NCI-H2227 (cell line): ENCODE measurements at regions not wholly inside any gene's neighbourhood (a gene's known extent, or its start where the extent isn't known, plus 50 kb on each side); places are given as distances from the start of the nearest gene placed in this dataset.
"Not testable (repeated sequence)": the region's sequence is repeated elsewhere in the genome, so short reads cannot be mapped to it uniquely, and the experiment has no call there.

Experiments
- DNase-seq: peaks from one replicate; lab custom pipeline; 2025; ENCODE audit not compliant: unreplicated experiment; lab: John Stamatoyannopoulos, UW

DNA sequence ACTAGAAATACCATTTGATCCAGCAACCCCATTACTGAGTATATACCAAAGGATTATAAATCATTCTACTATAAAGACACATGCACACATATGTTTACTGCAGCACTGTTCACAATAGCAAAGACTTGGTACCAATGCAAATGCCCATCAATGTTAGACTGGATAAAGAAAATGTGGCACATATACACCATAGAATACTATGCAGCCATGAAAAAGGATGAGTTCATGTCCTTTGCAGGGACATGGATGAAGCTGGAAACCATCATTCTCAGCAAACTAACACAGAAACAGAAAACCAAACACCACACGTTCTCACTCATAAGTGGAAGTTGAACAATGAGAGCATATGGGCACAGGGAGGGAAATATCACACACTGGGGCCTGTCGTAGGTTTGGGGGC, 106.0 kb downstream of the SPATA18 start:
- DNase-seq = not testable (repeated sequence)

GRCh38 chr4:52157641-52158316, 106.7 kb downstream of the SPATA18 start:
- no peak for DNase-seq

DNA sequence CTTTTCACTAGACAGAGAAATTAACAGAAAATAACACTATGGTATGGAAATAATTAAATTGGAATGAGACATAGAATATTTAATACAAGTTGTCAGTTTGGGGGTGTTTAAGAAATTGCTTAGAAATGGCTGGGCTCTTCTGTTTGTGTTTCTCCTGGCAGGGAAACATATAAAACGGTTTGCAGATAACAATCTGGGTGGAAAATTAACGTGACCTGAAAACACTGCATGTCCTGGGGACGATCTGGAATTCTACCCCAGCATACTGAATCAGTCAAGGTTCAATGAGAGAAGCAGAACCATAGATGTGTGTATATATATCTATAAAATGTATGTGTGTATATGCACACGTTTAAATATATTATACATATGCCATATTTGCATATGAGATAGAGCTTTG, 109.8 kb downstream of the SPATA18 start:
- no peak for DNase-seq

DNA sequence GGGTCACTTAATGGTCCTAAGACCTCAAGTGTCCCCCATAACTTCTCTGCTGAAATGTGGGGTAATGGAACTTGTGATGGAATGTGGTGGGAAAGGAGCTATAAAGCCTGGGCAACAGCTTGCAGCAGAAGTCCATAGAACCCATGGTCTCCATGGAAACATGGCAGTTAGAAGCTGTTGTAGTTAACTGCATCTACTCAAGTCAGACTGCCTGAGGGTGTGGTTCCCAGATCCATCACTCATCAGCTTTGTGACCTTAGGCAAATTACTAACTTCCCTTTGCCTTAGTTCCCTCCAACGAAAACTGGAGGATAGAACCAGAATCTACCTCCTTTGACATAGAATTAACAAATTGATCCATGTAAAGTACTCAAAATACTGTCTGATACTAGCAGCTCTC, 113.0 kb downstream of the SPATA18 start:
- no peak for DNase-seq

- DNase-seq = no peak
Measured at GRCh38 chr4:52172166-52172565, 121.1 kb downstream of the SPATA18 start.

DNA sequence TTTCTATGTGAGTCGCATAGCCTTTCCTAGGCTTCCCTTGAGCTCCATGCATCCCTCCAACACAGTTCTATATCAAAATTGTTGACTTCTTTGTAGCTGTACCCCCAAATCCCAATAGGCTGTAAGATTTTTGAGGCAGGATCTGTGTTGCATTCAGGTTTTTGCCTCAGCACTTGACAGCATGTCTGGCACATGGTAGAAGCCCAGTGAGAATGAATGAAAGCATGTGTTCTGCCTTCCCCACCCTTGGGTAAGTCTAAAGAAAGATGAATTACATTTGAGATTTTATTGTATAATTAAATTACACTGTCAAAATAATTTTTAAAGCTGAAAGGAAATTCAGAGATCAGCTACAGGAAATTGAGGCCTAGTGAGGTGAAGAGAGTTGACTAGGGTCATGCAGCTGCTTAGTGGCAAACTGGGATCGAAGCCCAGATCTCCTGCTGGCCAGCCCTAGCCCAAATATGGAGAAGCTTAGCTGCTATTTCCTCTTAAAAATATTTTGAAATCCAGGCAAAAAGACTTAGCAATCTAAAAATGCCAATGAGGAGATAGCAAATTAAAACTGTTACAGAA, 122.5 kb downstream of the SPATA18 start:
- DNase-seq = no peak

DNA sequence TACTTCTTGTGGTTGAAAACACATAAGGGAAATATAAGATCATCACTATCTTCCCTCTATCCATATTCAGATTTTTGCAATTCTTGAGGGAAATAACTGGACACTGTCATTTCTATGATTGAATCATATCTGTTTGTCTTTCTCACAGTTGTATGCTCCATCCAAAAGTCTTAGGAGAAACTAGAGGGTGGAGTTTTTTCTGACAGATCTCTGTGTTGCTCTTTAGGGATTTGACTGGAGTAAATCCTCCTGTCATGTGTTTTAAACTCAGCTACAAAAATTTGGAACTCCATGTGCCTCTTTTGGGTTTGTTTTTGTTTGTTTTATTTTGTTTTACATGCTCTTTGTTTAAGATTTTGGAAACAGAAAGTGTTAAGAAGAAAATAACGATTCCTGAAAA, 136.5 kb downstream of the SPATA18 start:
- DNase-seq = no peak

- DNase-seq = no peak
Measured at GRCh38 chr4:52192001-52192400, 140.9 kb downstream of the SPATA18 start.

DNA sequence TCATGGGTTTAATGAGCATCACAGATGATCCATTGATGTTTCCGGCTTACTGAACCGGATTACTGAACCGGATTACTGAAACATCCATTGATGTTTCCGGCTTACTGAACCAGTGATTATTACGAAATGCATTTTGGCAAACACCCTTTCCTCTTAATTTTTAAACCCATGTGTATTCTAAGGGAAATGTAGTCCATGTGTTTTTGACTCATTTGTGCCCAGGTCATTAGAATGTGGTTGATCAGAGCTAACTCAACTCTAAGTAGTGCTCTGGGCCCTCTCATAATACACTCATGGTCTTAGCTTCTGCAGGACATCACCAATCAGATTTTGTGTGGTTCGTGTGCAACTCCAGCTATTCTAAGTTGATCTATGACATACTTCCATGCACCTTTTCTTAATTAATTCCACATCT, 141.6 kb downstream of the SPATA18 start:
- DNase-seq = no peak

- no peak for DNase-seq
Measured at GRCh38 chr4:52195869-52196268, 144.8 kb downstream of the SPATA18 start.

- DNase-seq = no peak
Measured at GRCh38 chr4:52196606-52197130, 145.6 kb downstream of the SPATA18 start.

DNA sequence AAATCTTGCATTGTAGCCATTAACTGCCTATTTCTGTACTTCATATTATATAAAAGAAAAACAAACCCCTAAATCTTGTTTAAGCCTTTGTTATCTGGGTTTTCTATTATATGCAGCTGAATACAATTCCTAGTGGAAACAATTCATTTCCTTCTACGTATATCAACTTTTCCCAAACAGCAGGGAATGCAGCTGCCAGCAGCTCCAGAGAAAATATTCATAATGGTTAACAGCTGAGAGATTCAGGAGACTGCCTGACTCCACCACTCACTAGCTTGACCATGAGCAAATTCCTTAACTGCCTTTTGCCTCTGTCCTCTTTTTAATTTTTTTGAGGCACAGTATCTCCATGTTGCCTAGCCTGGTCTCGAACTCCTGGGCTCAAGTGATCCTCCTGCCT, 146.2 kb downstream of the SPATA18 start:
- DNase-seq = no peak

DNA sequence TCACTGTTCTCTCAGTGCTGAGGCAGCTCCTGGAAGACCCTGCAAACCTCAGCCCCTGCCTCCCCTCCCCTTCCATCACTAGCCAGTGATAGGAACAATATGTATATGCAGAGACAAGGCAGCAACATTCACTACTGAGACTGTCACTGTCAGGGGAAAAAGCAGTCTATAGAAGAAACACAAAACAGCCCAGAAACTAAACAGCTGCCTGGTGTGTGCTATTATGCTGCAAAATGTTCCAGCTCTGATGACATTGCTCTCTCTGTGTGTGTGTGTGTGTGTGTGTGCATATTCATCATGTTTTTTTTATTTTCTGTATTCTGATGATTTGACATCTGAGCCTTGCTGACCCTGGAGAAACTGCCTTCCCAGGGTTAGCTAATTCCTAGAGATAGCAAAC, 147.2 kb downstream of the SPATA18 start:
- no peak for DNase-seq

- no peak for DNase-seq
Measured at GRCh38 chr4:52199574-52200338, 148.7 kb downstream of the SPATA18 start.

DNA sequence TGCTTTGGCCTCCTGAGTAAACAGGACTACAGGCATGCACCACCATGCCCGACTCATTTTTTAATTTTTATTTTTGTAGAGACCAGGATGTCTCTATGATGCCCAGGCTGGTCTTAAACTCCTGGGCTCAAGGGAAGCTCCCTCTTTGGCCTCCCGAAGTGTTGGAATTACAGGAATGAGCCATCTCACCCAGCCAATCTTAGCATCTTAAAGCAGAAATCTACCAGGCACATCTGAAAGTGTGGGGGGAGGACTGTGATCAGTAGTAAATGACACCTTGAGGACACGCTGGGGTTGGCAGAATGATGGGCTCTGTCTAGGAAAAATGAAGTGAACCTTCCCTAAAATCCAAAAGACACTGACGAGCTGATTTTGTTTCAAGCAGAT, 149.2 kb downstream of the SPATA18 start:
- DNase-seq = no peak

DNA sequence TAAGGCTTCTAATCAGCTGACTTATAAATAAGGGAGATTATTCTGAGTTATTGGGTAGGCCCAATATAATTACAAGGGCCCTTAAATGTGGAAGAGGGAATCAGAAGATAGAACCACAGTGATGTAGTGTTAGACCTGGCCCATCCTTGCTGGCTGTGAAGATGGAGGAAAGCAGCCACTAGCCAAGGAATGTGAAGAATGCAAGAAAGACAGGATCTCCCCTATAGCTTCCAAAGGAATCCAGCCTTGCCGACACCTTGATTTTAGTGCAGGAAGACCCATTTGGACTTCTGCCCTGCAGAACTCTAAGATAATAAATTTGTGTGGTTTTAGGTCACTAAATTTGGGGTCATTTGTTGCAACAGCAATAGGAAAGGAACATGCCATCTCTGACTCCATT, 150.6 kb downstream of the SPATA18 start:
- DNase-seq = no peak

DNA sequence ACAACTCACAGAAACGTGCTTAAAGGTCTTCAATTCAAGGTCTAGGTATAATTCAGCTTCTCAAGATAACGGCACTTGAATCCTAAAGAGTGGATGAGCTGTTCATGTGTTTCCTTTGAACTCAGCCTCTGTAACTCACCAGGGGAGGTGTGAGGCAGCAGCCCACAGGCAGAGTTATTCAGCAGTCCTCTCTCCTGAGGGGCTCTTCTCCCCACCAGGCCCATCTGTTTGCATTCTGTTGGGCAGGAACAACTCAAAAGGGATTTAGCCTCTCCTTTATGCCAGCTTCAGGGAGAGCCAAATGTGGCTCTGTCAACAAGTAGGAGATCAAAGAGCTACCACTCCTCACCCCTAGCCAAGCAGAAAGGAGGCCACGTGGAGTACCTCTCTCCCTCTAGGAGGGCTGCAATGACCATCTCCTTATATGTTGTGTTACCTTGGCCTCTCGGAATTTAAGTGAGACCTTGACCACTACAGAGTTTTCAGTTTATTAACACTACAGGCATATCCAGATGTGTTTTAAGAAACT, 151.2 kb downstream of the SPATA18 start:
- no peak for DNase-seq

- DNase-seq = no peak
Measured at GRCh38 chr4:52202931-52203330, 151.8 kb downstream of the SPATA18 start.

DNA sequence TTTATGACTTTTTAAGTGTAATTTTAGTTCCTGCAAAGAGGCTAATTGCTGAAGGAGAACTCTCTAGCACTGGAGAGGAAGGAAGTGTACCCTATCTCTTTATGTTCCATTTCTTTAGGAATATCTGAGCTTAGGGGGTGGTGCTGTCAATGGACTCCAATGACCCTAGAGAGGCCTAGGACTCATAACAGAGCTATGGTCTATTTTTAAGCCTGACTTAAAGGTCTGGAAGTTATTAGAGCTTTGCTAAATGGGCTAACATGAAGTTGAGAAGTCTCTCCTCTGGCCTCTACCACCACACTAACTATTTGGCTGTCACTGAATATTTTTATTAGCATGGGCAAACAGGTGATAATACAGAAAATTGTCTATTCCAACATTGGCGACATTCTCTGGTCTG, 152.2 kb downstream of the SPATA18 start:
- no peak for DNase-seq

DNA sequence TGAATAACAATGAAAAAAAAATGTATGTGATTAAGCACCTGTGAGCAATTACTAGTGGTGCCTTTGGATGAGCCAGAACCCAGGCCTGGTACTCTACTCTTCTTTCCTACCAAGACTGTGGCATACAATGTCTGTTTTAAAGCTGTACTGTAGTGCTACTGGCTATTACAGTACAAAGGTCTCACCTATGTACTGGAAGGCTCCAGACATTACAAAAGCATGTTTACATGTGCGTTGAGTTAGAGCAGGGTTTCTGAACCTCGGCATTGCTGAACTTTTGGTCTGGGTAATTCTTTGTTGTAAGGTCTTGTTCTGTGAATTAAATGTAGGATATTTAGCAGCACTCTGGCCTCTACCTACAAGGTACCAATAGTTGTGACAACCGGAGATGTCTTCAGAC, 153.8 kb downstream of the SPATA18 start:
- no peak for DNase-seq

- DNase-seq = not testable (repeated sequence)
Measured at GRCh38 chr4:52207146-52207545, 156.0 kb downstream of the SPATA18 start.

DNA sequence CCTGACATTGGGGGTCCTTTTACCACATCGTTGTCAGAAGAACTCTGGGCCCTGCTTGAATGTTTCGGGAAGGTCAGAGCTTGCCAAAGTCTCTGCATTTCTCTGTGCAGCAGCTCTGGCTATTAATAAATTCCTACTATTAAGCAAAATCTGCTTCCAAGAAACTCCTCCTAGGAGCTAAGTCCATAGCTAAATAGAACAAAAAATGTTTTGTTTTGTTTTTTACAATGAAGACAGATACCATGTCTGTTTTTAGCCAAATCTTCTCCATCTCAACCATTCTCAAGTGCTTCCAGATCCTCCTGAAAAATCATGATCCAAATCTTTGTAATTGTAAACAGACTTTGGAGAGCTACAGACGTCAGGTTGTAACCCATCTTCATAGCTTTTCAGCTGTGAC, 161.6 kb downstream of the SPATA18 start:
- no peak for DNase-seq
